LNCAP (cell line): ENCODE measurements at regions not wholly inside any gene's neighbourhood (a gene's known extent, or its start where the extent isn't known, plus 50 kb on each side); places are given as distances from the start of the nearest gene placed in this dataset.

Source experiments
- TF ChIP-seq, protein P1 (sequence below): fragments of 450-650 bp; IDR thresholded peaks from 2 replicates; pipeline ENCODE4 v1.5.1; 2017; ENCODE audit warnings: mild to moderate bottlenecking

DNA sequence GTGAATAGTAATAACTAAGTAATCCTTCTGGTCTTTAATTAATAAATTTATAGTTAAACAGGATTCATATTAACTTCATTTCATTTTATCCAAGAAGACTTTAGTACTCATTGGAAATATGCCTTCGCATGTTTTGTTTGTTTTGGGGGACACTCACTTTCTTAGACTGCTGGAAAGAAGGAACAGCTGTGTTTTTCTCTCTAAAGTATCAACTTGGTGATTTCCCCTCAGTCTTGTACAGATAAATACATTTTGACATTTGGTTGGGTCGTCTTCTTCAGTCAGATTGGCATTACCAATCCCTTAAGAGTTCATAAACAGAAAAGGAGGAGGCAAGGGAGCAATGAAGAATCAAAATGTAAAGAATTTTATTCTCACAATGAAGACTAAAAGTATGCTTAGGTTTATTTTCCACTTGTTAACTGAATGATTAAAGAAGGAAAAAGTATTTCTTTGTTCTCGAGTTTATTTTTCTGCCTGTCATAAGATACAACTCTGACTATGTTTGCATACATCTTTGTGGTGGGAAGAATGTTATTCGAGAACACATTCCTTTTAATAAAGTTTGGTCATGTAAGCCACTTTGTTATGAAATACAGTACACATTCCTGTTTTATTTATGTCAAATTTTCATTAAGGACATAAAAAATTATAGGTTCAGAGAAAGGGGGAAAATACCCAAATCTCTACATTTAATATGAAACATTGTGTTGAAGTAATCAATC is 140.2 kb downstream of the GMNC start:
- TF ChIP-seq, protein P1, sequence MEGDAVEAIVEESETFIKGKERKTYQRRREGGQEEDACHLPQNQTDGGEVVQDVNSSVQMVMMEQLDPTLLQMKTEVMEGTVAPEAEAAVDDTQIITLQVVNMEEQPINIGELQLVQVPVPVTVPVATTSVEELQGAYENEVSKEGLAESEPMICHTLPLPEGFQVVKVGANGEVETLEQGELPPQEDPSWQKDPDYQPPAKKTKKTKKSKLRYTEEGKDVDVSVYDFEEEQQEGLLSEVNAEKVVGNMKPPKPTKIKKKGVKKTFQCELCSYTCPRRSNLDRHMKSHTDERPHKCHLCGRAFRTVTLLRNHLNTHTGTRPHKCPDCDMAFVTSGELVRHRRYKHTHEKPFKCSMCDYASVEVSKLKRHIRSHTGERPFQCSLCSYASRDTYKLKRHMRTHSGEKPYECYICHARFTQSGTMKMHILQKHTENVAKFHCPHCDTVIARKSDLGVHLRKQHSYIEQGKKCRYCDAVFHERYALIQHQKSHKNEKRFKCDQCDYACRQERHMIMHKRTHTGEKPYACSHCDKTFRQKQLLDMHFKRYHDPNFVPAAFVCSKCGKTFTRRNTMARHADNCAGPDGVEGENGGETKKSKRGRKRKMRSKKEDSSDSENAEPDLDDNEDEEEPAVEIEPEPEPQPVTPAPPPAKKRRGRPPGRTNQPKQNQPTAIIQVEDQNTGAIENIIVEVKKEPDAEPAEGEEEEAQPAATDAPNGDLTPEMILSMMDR = no peak

DNA sequence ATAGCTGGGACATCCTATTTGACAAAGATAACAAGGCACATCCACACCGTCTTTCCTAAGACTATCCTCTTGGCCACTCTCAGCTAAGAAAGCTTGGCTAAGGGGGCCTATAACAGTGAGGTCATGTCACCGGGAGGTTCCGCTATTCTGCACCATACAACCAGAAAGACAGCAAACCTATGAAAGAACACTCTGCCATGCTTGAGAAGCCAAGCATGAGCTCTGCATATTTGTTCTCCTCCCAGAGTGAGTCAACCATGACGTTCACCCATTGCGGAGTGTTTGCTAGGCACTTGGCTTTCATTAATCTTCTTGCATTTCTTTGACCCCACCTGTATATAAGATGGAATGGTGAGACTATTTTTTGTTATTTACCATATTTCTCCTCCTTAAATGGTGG is 141.2 kb downstream of the GMNC start:
- TF ChIP-seq, protein P1 = no peak

DNA sequence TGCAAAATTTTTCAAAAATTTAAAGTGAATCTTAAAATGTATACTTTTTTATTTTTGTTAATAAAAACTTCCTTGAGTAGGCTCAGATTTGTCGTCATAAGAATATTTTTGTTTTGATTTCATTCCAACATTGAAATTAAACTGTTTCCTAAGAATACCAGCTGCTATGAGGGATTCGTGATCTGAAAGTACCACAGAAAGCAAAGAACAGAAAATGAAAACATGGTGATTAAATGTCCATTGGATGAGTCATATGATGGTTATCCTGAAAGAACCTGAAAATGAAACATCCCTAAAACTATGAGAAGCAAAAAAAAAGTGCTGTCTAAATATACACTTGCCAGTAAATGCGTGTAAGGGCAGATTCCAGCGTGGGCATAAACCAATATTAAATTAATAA is 143.8 kb downstream of the GMNC start:
- TF ChIP-seq, protein P1 = no peak

DNA sequence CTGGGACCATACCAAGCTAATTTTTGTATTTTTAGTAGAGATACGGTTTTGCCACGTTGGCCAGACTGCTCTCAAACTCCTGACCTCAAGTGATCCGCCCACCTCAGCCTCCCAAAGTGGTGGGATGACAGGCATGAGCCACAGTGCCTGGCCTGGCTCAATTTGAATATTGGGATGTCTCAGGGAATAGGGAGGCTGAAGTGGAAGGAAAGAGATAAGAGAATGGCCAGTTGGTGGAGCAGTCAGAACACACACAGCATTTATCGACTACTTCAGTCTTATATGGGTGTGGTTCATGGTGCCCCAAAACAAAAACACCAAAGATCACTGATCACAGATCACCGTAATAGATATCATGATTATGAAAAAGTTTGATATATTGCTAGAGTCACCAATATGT is 144.4 kb downstream of the GMNC start:
- TF ChIP-seq, protein P1 = peak; percentile 8; the same call in 1 of the 2 replicates

DNA sequence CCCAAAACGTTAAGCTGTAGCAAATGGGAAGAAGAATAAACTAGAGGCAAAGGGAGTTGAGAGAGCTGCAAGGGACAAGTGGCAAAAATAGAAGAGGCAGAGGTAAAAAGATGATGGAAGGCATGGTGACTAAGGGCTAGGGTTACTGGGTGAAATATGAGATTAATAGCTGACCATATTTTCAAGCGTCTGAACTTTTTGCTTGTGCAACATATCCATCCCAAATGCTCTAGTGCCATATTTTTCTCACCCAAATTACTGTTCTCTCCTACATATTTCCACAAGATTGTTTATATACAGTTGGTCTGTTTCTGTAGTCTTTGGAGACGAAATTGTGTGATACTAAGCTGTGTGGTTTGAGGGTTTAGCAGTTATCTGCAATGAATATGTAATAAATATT is 145.5 kb downstream of the GMNC start:
- TF ChIP-seq, protein P1 = no peak

DNA sequence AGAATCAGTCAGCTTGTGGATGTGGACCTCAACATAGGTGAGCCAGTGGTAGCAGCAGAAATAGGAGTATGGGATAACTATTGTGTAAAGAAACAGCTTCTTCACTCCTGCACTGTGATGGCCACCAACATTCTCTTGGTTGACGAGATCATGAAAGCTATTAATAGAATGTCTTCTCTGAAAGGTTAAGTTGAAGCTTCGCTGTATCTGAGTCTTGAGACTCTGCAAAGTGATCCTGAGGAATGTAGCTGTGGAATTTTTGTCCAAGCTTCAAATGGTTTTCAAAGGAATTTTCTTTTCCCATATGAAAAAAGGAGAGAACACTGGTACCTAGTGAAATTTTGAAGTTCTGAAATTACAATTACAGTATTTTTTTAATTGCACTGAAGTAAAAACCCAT is 146.3 kb downstream of the GMNC start:
- TF ChIP-seq, protein P1 = no peak

DNA sequence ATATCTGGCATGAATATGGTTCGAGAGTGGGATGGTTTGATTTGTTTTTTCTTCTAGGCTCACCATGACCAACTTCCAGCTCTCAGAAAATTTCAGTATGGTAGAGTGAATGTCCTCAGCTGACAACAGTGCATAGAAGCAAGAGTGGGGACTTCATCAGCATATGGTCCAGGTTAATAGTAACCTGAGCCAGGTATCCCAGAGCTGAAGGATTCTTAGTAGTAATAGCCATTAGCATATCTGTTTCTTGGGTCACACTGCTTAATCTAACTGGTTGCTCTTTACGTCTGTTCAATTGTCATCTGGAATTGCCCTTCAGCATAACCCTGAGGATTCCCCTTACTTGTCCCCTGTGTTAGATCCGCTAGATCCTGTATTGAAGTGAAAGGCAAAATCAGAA is 151.8 kb downstream of the GMNC start:
- TF ChIP-seq, protein P1 = no peak

DNA sequence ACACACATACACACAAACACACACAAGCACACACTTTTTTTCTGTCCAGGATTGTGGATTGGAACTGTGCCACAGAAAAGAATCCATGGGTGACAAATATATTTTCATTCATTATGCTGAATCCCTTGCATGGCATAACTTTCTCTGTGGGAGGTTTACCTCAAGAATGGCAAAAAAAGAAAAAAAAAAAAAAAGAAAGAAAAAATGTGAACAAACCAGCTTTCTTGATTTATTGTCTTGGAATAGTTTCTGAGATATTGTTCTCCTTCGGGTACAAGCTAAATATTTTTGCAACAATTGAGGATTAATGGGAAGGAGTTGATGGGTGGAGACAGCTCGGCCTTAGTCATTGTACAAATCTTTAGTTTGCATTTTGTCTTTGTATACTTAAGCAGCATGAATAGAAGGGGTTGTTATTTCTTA is 153.1 kb downstream of the GMNC start:
- TF ChIP-seq, protein P1 = no peak
